ENCODE measurements at regions not wholly inside any gene's neighbourhood (a gene's known extent, or its start where the extent isn't known, plus 50 kb on each side); places are given as distances from the start of the nearest gene placed in this dataset.

- TF ChIP-seq CTCF (IDR thresholded peaks at IDR 0.05) (no peak), AR (CRISPR knock-in tag; IDR thresholded peaks at IDR 0.05) (no peak), JUN (CRISPR knock-in tag; IDR thresholded peaks at IDR 0.05) (no peak), MAX (CRISPR knock-in tag; IDR thresholded peaks at IDR 0.05) (no peak), SMAD3 (CRISPR knock-in tag; IDR thresholded peaks at IDR 0.05; ENCODE audit: borderline replicate concordance) (no peak), TP53 (CRISPR knock-in tag; IDR thresholded peaks at IDR 0.05) (no peak), ATF3 (CRISPR knock-in tag; conservative IDR thresholded peaks at IDR 0.05) (no peak), SP1 (CRISPR knock-in tag; conservative IDR thresholded peaks at IDR 0.05) (no peak), ZNF532 (CRISPR knock-in tag; IDR thresholded peaks at IDR 0.05; ENCODE audit: borderline replicate concordance) (no peak)
These were observed 1063.8 kb upstream of the INTU start for GRCh38 chr4:126568652-126569570.
